ENCODE measurements at regions not wholly inside any gene's neighbourhood (a gene's known extent, or its start where the extent isn't known, plus 50 kb on each side); places are given as distances from the start of the nearest gene placed in this dataset.

DNA sequence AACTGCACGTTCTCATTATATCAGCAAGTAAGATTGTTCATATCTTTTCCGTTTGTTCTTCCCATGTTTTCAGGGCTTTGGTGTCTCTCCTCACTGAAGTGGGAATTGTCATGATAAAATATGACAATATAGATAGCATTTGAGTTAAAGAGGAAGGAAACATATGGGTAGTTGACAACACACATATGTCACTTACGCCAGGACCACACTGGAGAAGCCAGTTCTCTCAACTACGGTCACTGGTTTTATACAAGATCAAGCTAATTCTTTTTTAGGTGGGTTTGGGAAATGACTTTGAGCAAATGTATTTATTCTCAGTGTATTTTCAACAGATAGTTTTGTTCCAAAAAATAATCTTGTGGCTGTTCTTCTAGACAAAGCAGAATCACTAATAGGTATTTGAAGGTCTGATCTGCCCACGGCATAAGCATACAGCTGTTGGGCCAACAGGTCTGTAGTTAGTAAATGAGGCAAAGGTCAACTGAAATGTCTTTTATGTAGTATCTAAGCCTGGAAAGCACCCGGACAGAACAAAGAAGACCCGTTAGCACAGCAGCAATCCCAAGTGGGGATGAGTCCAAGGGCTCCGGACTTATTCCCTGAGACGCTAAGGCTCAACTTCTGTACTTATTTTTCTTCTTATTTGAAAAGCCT lies 433.6 kb upstream of the ZP4 start:
- Histone ChIP-seq H3K4me1 (ENCODE audit: insufficient read depth, low read length) (no peaks in the 10 kb centered on the region), H3K9me3 (ENCODE audit: low read length) (no peaks in the 10 kb centered on the region), H3K27me3 (ENCODE audit: control insufficient read depth in 1 of 2, insufficient read depth in 2 of 2, low read length in 2 of 2) (no peaks in the 10 kb centered on the region), H3K4me3 (ENCODE audit: low read depth in 1 of 2, low read length in 2 of 2) (no peak overlapping the region), H3K36me3 (ENCODE audit: insufficient read depth, low read length) (no peaks in the 10 kb centered on the region), H3K9ac (ENCODE audit: low read length) (no peak overlapping the region), H3K27ac (ENCODE audit: low read depth, low read length) (no peak overlapping the region)

DNA sequence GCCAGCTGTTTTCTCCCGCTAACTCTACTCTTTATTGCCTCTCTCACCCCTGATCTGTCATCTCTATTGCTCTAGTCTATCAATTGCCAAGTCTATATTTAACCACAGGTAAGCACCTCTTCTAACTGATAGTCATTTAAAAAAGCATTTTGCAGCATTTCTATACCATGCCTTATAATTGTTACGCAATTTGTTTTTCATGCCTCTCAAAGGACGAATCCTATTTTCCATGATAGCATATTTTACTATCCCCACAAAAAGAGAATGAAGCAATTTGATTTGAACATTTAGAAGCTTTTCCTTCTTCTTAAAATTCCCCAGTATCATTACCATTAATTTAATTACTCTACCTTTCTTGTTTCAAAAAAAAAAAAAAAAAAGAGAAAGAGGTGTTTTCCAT lies 432.8 kb upstream of the ZP4 start:
- H3K9me3 ChIP-seq (ENCODE audit: low read length) = no peaks in the 10 kb centered on the region
- H3K27ac ChIP-seq (ENCODE audit: low read depth, low read length) = no peak overlapping the region
- H3K4me3 ChIP-seq (ENCODE audit: low read depth in 1 of 2, low read length in 2 of 2) = no peak overlapping the region
- no peaks in the 10 kb centered on the region for H3K27me3 ChIP-seq (ENCODE audit: control insufficient read depth in 1 of 2, insufficient read depth in 2 of 2, low read length in 2 of 2)
- no peaks in the 10 kb centered on the region for H3K36me3 ChIP-seq (ENCODE audit: insufficient read depth, low read length)
- no peaks in the 10 kb centered on the region for H3K4me1 ChIP-seq (ENCODE audit: insufficient read depth, low read length)
- H3K9ac ChIP-seq (ENCODE audit: low read length) = no peak overlapping the region

DNA sequence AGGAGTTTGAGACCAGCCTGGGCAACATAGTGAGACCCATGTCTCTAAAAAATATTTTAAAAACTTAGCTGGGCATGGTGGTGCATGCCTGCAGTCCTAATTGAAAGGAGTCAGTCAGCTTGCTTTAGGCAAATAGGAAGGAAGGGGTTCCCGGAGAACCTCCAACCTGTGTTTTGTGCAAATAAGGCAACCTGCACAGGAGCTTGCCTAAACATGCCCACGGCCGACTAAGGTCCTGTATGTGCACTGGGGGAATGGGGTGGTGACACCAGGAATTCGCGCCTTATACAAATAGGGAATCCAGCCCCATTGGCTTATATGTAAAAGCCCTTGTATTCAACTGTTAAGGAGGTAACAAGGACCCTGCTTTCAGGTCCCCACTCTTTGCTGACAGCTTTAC lies 429.2 kb upstream of the ZP4 start:
- Histone ChIP-seq H3K9me3 (ENCODE audit: low read length) (no peaks in the 10 kb centered on the region), H3K27me3 (ENCODE audit: control insufficient read depth in 1 of 2, insufficient read depth in 2 of 2, low read length in 2 of 2) (no peaks in the 10 kb centered on the region), H3K27ac (ENCODE audit: low read depth, low read length) (no peak overlapping the region), H3K4me1 (ENCODE audit: insufficient read depth, low read length) (no peaks in the 10 kb centered on the region), H3K4me3 (ENCODE audit: low read depth in 1 of 2, low read length in 2 of 2) (no peak overlapping the region), H3K36me3 (ENCODE audit: insufficient read depth, low read length) (no peaks in the 10 kb centered on the region), H3K9ac (ENCODE audit: low read length) (no peak overlapping the region)

DNA sequence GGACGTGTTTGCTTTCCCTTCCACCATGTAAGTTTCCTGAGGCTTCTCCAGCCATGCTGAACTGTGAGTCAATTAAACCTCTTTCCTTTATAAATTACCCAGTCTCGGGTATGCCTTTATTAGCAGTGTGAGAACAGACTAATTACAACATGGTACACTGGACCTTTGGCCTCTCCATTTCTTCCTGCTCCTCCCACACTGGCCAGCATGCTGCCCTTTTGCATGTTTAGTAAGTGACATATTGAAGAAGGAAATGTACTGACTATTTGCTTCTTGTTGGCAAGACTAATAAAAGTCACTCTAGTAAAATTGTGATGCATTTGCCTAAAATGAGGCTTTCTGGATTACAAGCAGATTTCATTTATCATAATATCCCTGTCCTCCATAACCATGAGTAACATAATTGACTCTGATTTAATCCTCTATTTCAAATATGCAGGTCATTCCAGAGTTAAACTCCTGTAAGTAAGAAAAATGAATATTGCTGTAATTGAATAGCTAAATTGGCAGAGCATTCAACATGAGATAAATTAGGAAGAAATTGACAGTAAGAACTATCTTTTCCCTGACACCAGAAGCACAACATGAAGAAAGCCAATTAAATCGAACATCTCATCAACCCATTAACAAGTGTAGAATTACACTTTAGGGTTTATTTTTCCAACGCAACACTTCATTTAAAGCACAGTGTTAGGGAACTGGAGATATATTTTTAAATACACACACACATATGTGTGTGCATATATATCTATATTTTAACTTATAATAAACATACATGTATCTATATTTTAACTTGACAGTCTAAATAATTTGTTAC lies 427.8 kb upstream of the ZP4 start:
- H3K27ac ChIP-seq (ENCODE audit: low read depth, low read length) = no peak overlapping the region
- H3K4me1 ChIP-seq (ENCODE audit: insufficient read depth, low read length) = no peaks in the 10 kb centered on the region
- H3K9ac ChIP-seq (ENCODE audit: low read length) = no peak overlapping the region
- no peaks in the 10 kb centered on the region for H3K27me3 ChIP-seq (ENCODE audit: control insufficient read depth in 1 of 2, insufficient read depth in 2 of 2, low read length in 2 of 2)
- H3K9me3 ChIP-seq (ENCODE audit: low read length) = no peaks in the 10 kb centered on the region
- no peak overlapping the region for H3K4me3 ChIP-seq (ENCODE audit: low read depth in 1 of 2, low read length in 2 of 2)
- H3K36me3 ChIP-seq (ENCODE audit: insufficient read depth, low read length) = no peaks in the 10 kb centered on the region

DNA sequence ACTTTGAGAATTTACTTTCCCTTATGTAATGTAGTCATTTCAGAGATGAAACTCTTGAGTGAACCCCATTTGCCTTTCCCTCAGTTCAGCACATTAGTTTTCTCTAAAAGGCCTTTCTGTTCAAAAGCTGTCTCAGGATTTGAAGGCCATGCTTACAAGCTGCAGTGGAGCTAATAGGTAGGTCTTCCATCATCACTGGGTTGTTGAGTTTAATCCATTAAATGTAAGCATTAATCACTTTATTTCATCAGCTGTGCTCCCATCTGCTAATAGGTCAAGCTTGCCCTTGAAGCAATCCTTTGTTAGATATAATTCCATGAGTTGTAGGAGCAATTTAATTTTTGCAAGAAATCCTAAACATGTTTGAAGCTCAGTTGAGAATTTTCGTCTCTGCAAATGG lies 422.2 kb upstream of the ZP4 start:
- Histone ChIP-seq H3K9me3 (ENCODE audit: low read length) (no peaks in the 10 kb centered on the region), H3K9ac (ENCODE audit: low read length) (no peak overlapping the region), H3K36me3 (ENCODE audit: insufficient read depth, low read length) (no peaks in the 10 kb centered on the region), H3K27ac (ENCODE audit: low read depth, low read length) (no peak overlapping the region), H3K27me3 (ENCODE audit: control insufficient read depth in 1 of 2, insufficient read depth in 2 of 2, low read length in 2 of 2) (no peaks in the 10 kb centered on the region), H3K4me1 (ENCODE audit: insufficient read depth, low read length) (no peaks in the 10 kb centered on the region), H3K4me3 (ENCODE audit: low read depth in 1 of 2, low read length in 2 of 2) (no peak overlapping the region)

DNA sequence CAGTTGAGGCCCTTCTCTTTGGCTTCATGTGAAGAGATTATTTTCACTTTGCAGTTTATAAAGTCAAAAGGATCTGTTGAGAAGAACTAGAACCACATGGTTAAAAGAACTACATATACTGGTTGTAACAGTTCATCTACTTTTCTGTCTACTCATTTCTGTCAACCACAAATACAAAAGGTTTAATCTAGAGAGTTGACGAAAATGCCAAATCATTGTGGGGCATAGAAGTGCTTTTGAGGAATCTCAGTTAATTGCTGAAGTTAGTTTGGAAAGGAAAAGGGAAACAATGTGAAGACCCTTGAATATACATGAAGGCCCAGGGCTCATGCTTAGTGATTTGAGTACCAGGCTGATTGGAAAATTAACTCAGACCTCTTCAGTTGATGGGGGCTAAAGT lies 415.7 kb upstream of the ZP4 start:
- Histone ChIP-seq H3K4me1 (ENCODE audit: insufficient read depth, low read length) (no peaks in the 10 kb centered on the region), H3K9me3 (ENCODE audit: low read length) (no peaks in the 10 kb centered on the region), H3K36me3 (ENCODE audit: insufficient read depth, low read length) (no peaks in the 10 kb centered on the region), H3K4me3 (ENCODE audit: low read depth in 1 of 2, low read length in 2 of 2) (no peak overlapping the region), H3K27ac (ENCODE audit: low read depth, low read length) (no peak overlapping the region), H3K27me3 (ENCODE audit: control insufficient read depth in 1 of 2, insufficient read depth in 2 of 2, low read length in 2 of 2) (no peaks in the 10 kb centered on the region), H3K9ac (ENCODE audit: low read length) (no peak overlapping the region)

DNA sequence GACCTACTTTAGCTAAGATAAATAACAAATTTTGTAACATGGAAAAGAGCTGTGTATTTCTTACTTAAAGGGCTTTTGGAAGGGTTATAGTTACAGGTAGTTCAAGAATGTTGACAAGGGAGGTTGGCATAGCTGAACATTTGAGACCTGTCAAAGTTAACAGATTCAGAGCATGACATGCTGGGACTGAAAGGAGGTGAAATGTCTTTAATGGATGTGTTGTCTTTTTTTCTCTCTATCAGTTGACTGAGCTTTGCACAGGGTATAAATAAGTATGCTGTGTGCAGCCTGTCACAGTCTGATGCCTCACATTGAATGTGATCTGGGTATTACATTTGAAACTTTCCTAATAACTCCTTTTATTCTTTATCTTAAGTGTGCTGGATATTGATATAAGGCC lies 411.9 kb upstream of the ZP4 start:
- Histone ChIP-seq H3K9ac (ENCODE audit: low read length) (no peak overlapping the region), H3K9me3 (ENCODE audit: low read length) (no peaks in the 10 kb centered on the region), H3K27me3 (ENCODE audit: control insufficient read depth in 1 of 2, insufficient read depth in 2 of 2, low read length in 2 of 2) (no peaks in the 10 kb centered on the region), H3K4me3 (ENCODE audit: low read depth in 1 of 2, low read length in 2 of 2) (no peak overlapping the region), H3K36me3 (ENCODE audit: insufficient read depth, low read length) (no peaks in the 10 kb centered on the region), H3K4me1 (ENCODE audit: insufficient read depth, low read length) (no peaks in the 10 kb centered on the region), H3K27ac (ENCODE audit: low read depth, low read length) (no peak overlapping the region)

DNA sequence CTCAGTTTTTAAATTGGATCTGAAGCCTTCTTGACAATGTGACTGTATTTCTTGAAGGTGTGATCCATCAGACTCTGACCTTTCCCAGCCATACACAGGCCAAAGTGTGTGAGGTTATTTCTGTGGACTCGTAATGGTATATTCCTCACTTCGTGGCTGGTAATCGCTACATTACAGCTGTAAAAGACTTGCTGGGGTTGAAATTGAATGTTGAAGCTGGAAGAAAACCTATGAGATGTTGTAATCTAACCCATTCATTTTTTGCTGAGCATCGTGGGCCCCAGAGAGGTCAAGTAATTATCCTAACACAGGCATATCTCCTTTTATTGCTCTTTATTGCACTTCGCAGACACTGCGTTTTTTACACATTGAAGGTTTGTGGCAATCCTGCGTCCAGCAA lies 405.6 kb upstream of the ZP4 start:
- H3K27me3 ChIP-seq (ENCODE audit: control insufficient read depth in 1 of 2, insufficient read depth in 2 of 2, low read length in 2 of 2) = no peaks in the 10 kb centered on the region
- H3K9ac ChIP-seq (ENCODE audit: low read length) = no peak overlapping the region
- H3K4me3 ChIP-seq (ENCODE audit: low read depth in 1 of 2, low read length in 2 of 2) = no peak overlapping the region
- H3K27ac ChIP-seq (ENCODE audit: low read depth, low read length) = no peak overlapping the region
- no peaks in the 10 kb centered on the region for H3K4me1 ChIP-seq (ENCODE audit: insufficient read depth, low read length)
- H3K36me3 ChIP-seq (ENCODE audit: insufficient read depth, low read length) = no peaks in the 10 kb centered on the region
- H3K9me3 ChIP-seq (ENCODE audit: low read length) = no peaks in the 10 kb centered on the region

DNA sequence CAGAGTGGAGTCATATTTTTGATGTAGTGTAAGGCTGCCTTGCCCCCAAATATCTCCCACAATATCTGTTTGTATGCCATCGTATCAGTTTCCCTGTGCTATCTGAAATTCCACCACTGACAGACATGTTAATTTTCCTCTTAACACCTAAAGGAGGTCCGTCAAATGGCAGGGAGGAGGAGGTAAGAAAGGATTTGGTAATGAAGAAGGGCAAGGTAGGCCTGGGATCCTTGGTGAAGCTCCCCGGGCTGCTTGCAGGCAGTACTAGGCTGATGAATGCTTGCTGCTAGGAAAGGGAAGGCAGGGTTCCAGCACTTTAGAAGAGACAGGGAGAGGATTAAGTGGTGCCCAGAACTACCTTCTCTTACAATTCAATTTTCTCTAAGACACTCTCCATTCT lies 402.4 kb upstream of the ZP4 start:
- no peak overlapping the region for H3K27ac ChIP-seq (ENCODE audit: low read depth, low read length)
- no peaks in the 10 kb centered on the region for H3K4me1 ChIP-seq (ENCODE audit: insufficient read depth, low read length)
- H3K9ac ChIP-seq (ENCODE audit: low read length) = no peak overlapping the region
- no peak overlapping the region for H3K4me3 ChIP-seq (ENCODE audit: low read depth in 1 of 2, low read length in 2 of 2)
- H3K9me3 ChIP-seq (ENCODE audit: low read length) = no peaks in the 10 kb centered on the region
- no peaks in the 10 kb centered on the region for H3K27me3 ChIP-seq (ENCODE audit: control insufficient read depth in 1 of 2, insufficient read depth in 2 of 2, low read length in 2 of 2)
- H3K36me3 ChIP-seq (ENCODE audit: insufficient read depth, low read length) = no peaks in the 10 kb centered on the region

DNA sequence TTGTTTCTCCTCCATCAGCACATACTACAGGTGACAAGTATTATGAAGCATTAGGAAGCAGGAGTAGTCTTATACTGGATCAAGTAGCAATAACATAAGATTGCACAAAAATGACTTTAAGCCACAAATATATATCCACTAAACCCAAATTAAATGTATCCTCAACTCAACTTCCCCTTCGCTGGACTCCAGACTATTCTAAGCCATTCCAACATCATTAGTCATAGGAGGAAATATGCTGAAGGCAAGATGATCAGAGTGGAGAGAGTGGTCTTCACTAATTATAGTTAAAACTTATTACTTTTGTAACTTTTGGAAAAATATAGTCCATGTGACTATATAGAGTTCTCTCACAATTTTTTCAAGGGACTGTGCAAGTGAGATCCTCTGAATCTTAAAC lies 390.7 kb upstream of the ZP4 start:
- Histone ChIP-seq H3K9me3 (ENCODE audit: low read length) (no peaks in the 10 kb centered on the region), H3K36me3 (ENCODE audit: insufficient read depth, low read length) (no peaks in the 10 kb centered on the region), H3K4me3 (ENCODE audit: low read depth in 1 of 2, low read length in 2 of 2) (no peak overlapping the region)

DNA sequence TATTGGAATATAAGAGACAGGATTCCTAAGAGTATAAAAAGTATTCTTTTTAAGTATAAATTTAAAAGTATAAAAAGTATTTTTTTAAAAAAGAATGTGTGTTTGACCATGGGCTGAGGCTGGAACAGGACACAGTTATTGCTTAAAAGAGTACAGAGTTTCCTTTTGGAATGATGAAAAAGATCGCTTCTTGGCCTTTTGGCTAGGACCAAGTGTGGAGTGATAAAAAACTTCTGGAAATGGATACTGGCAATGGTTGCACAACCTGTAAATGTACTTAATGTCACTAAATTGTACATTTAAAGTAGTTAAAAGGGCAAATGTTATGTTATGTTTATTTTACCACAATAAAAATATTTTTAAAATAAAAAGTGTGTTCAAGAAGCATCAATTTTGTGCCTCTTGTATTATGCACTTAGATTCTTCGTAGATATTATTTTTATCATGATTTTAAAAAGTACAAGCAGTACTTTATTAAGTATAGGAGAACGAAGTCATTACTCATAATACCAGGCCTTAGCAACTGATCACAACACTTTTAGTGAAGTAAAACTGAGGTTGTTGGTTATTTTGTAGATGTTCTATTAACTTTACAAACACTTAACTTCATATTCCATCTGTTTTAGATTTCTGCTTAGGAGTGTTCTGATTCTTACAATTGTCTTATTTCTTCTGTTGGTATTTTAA lies 389.1 kb upstream of the ZP4 start:
- no peaks in the 10 kb centered on the region for H3K9me3 ChIP-seq (ENCODE audit: low read length)
- H3K4me3 ChIP-seq (ENCODE audit: low read depth in 1 of 2, low read length in 2 of 2) = no peak overlapping the region
- H3K36me3 ChIP-seq (ENCODE audit: insufficient read depth, low read length) = no peaks in the 10 kb centered on the region
- no peaks in the 10 kb centered on the region for H3K27me3 ChIP-seq (ENCODE audit: control insufficient read depth in 1 of 2, insufficient read depth in 2 of 2, low read length in 2 of 2)
- no peak overlapping the region for H3K9ac ChIP-seq (ENCODE audit: low read length)
- no peak overlapping the region for H3K27ac ChIP-seq (ENCODE audit: low read depth, low read length)
- no peaks in the 10 kb centered on the region for H3K4me1 ChIP-seq (ENCODE audit: insufficient read depth, low read length)

More for the DNA sequence above, 390.7 kb upstream of the ZP4 start:
- Histone ChIP-seq H3K27me3 (ENCODE audit: control insufficient read depth in 1 of 2, insufficient read depth in 2 of 2, low read length in 2 of 2) (no peaks in the 10 kb centered on the region), H3K27ac (ENCODE audit: low read depth, low read length) (no peak overlapping the region), H3K4me1 (ENCODE audit: insufficient read depth, low read length) (no peaks in the 10 kb centered on the region), H3K9ac (ENCODE audit: low read length) (no peak overlapping the region)
